ENCODE measurements at regions not wholly inside any gene's neighbourhood (a gene's known extent, or its start where the extent isn't known, plus 50 kb on each side); places are given as distances from the start of the nearest gene placed in this dataset.

GRCh38 chr6:98454809-98455322 lies 379.5 kb upstream of the POU3F2 start:
- no peak for TF ChIP-seq BACH2 (CRISPR knock-in tag; IDR thresholded peaks at IDR 0.05; ENCODE audit: borderline replicate concordance)
- TF ChIP-seq ARNTL (CRISPR knock-in tag; IDR thresholded peaks at IDR 0.05; ENCODE audit: borderline replicate concordance, low read depth): no peak
- no peak for TF ChIP-seq PATZ1 (CRISPR knock-in tag; IDR thresholded peaks at IDR 0.05; ENCODE audit: borderline replicate concordance)

Measured in SK-N-SH treated with all-trans-retinoic acid at 6 μM for 48 hours (cell line).